HepG2 (cell line): ENCODE measurements at regions not wholly inside any gene's neighbourhood (a gene's known extent, or its start where the extent isn't known, plus 50 kb on each side); places are given as distances from the start of the nearest gene placed in this dataset.

Experiments
- ATAC-seq: fragments of 200-7000 bp; cut with Tn5 transposase; 3 replicates; pipeline ENCODE4 v1.9.1; 2020; ENCODE audit warnings: mild to moderate bottlenecking, moderate library complexity
- BruUV-seq: library from RNA; stranded (reverse); fragments of 400-500 nt; replicated peaks from 2 replicates; lab custom pipeline; 2021; lab: Mats Ljungman, UMichigan
- CTCF ChIA-PET: fragments of 300-600 bp; formaldehyde crosslinking; extraction: SDS; loops from one replicate; lab custom pipeline; 2021; ENCODE audit warnings: low total read pairs, inconsistent platforms, low intra/inter-chr PET ratio; lab: Yijun Ruan, JAX
- POLR2A ChIA-PET: fragments of 350-600 bp; sonication (Branson Sonifier 250); formaldehyde crosslinking; loops from one replicate; lab custom pipeline; 2020; ENCODE audit warnings: antibody characterized with exemption, inconsistent platforms; lab: Yijun Ruan, JAX
- DNase-seq: peaks from one replicate; pipeline ENCODE4 v3.0.0-alpha.2; 2015; ENCODE audit warnings: low spot score
- FAIRE-seq: peaks from 3 replicates; lab custom pipeline; 2011; peaks lifted over from hg19 to GRCh38; lab: Jason Lieb, UNC
- H2AFZ ChIP-seq: one replicate; pipeline ENCODE4 v1.6.1; 2011; ENCODE audit warnings: low read length, inconsistent platforms
- H3K27ac ChIP-seq: fragments of 300-600 bp; 3 replicates; pipeline ENCODE4 v1.8.0; 2011; ENCODE audit warnings: mixed run types, mild to moderate bottlenecking, mixed read lengths, low read length, inconsistent platforms; ENCODE audit not compliant: insufficient read depth; ENCODE audit errors: extremely low read length
- H3K27me3 ChIP-seq, 2 experiments: fragments of 200-600 bp in 1 of 2; 2 replicates in 1 of 2; 3 replicates in 1 of 2; pipeline versions ENCODE4 v1.6.0 to v1.8.0; 2011; ENCODE audit warnings: low read length in 2 of 2, mild to moderate bottlenecking in 2 of 2, moderate library complexity in 2 of 2, inconsistent platforms in 1 of 2; ENCODE audit not compliant: insufficient read depth in 2 of 2, control insufficient read depth in 1 of 2
- H3K36me3 ChIP-seq, 2 experiments: fragments of 200-600 bp in 1 of 2; replicated peaks in 1 of 2; 2 replicates in 1 of 2; 3 replicates in 1 of 2; pipeline versions ENCODE4 v1.5.1 to v1.8.0; 2011; ENCODE audit warnings: low read length in 2 of 2, inconsistent platforms in 1 of 2; ENCODE audit not compliant: insufficient read depth in 2 of 2, control insufficient read depth in 1 of 2
- H3K4me1 ChIP-seq: 2 replicates; pipeline ENCODE4 v1.5.1; 2012; ENCODE audit warnings: low read length, inconsistent platforms; ENCODE audit not compliant: insufficient read depth
- H3K4me2 ChIP-seq: 2 replicates; pipeline ENCODE4 v1.6.0; 2011; ENCODE audit warnings: low read depth, low read length, inconsistent platforms
- H3K4me3 ChIP-seq, 3 experiments: fragments of 200-600 bp in 1 of 3; sonication (generic), shearing (Covaris generic) in 1 of 3; replicated peaks in 1 of 3; 2 replicates each; pipeline ENCODE4 v1.5.1; 2011 to 2016; ENCODE audit warnings: low read length in 3 of 3, inconsistent platforms in 2 of 3, low read depth in 2 of 3, mild to moderate bottlenecking in 2 of 3, control low read depth in 1 of 3, mixed read lengths in 1 of 3; ENCODE audit not compliant: insufficient read depth in 1 of 3
- H3K79me2 ChIP-seq: one replicate; pipeline ENCODE4 v1.6.1; 2011; ENCODE audit warnings: low read length, inconsistent platforms; ENCODE audit not compliant: insufficient read depth
- H3K9ac ChIP-seq: 2 replicates; pipeline ENCODE4 v1.6.0; 2011; ENCODE audit warnings: mild to moderate bottlenecking, low read depth, low read length, inconsistent platforms; ENCODE audit not compliant: insufficient read depth
- H3K9me3 ChIP-seq: 2 replicates; pipeline ENCODE4 v1.5.1; 2012; ENCODE audit warnings: mild to moderate bottlenecking, low read length
- H4K20me1 ChIP-seq: 2 replicates; pipeline ENCODE4 v1.6.0; 2011; ENCODE audit warnings: inconsistent platforms, mild to moderate bottlenecking, low read length, moderate library complexity; ENCODE audit not compliant: insufficient read depth
- GPN1 ChIP-seq: sonication (generic); formaldehyde crosslinking; IDR thresholded peaks from 2 replicates; pipeline ENCODE4 v1.5.1; 2020; ENCODE audit warnings: missing genetic modification reagents, borderline replicate concordance
- GRHL1 ChIP-seq: sonication (generic); formaldehyde crosslinking; conservative IDR thresholded peaks from 2 replicates; pipeline ENCODE4 v1.8.0; 2022; ENCODE audit warnings: missing genetic modification reagents
- HIC2 ChIP-seq: sonication (generic); formaldehyde crosslinking; IDR thresholded peaks from 2 replicates; pipeline ENCODE4 v1.9.0; 2022; ENCODE audit warnings: low read depth, missing genetic modification reagents
- KDM5B ChIP-seq: sonication (generic); formaldehyde crosslinking; IDR thresholded peaks from 2 replicates; pipeline ENCODE4 v1.4.0; 2020; ENCODE audit warnings: missing genetic modification reagents, mild to moderate bottlenecking, borderline replicate concordance
- SETDB1 ChIP-seq: sonication (generic); formaldehyde crosslinking; IDR thresholded peaks from 2 replicates; pipeline ENCODE4 v1.5.1; 2020; ENCODE audit warnings: missing genetic modification reagents, mild to moderate bottlenecking, borderline replicate concordance
- TBX3 ChIP-seq: fragments of 450-650 bp; IDR thresholded peaks from 2 replicates; pipeline ENCODE4 v1.6.1; 2017; ENCODE audit warnings: antibody characterized with exemption, mild to moderate bottlenecking, inconsistent platforms, borderline replicate concordance
- TCF12 ChIP-seq, 2 experiments: fragments of 450-650 bp in 1 of 2; sonication (generic) in 1 of 2; formaldehyde crosslinking in 1 of 2; IDR thresholded peaks; 2 replicates each; pipeline versions ENCODE4 v1.6.1 to v1.8.0; 2017 to 2022; ENCODE audit warnings: antibody characterized with exemption in 1 of 2, mild to moderate bottlenecking in 1 of 2, missing genetic modification reagents in 1 of 2, moderate library complexity in 1 of 2
- ZNF160 ChIP-seq: sonication (generic); formaldehyde crosslinking; IDR thresholded peaks from 2 replicates; pipeline ENCODE4 v1.8.0; 2022; ENCODE audit warnings: mild to moderate bottlenecking, inconsistent platforms, missing genetic modification reagents
- ZNF589 ChIP-seq: sonication (generic); formaldehyde crosslinking; conservative IDR thresholded peaks from 2 replicates; pipeline ENCODE4 v1.8.0; 2022; ENCODE audit warnings: mild to moderate bottlenecking, moderate library complexity, missing genetic modification reagents
- ZNF703 ChIP-seq: sonication (generic); formaldehyde crosslinking; IDR thresholded peaks from 2 replicates; pipeline ENCODE4 v1.5.1; 2020; ENCODE audit warnings: missing genetic modification reagents, mild to moderate bottlenecking, moderate library complexity, borderline replicate concordance
- ZSCAN21 ChIP-seq: sonication (generic); formaldehyde crosslinking; IDR thresholded peaks from 2 replicates; pipeline ENCODE4 v1.8.0; 2022; ENCODE audit warnings: mild to moderate bottlenecking, missing genetic modification reagents, moderate library complexity, borderline replicate concordance
- WGBS: methylation state at CpG from one replicate; pipeline ENCODE4 v1.1.6; 2017; ENCODE audit warnings: low lambda C conversion rate; 5-methylcytosine and 5-hydroxymethylcytosine counted together
- in situ Hi-C: cut with HindIII; loops from 2 replicates; pipeline ENCODE4 v1.10.0; 2017; ENCODE audit warnings: low pct_unique_long_range_greater_than_20kb; ENCODE audit not compliant: extremely low pct_ligation_motif_present
- intact Hi-C: fragments of 100-400 bp; cut with micrococcal nuclease; formaldehyde crosslinking; loops from one replicate; pipeline ENCODE4 v1.10.0; 2022; ENCODE audit not compliant: unreplicated experiment
- TF ChIP-seq, protein P1 (sequence below): sonication (generic); formaldehyde crosslinking; IDR thresholded peaks from 2 replicates; pipeline ENCODE4 v1.5.0; 2020; ENCODE audit warnings: mild to moderate bottlenecking, missing genetic modification reagents, borderline replicate concordance

DNA sequence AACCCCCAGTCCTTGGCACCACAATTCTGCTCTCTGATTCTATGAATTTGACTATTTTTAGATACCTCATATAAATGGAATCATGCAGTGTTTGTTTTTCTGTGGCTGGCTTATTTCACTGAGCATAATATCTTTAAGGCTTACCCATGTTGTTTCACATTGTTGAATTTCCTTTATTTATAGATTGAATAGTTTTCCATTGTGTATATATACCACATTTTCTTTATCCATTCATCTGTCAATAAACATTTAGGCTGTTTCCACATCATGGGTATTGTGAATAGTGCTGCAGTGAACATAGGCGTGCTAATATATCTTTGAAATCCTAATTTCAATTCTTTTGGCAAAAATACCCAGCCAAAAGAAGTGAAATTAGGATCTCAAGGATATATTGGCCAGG is 126.7 kb upstream of the SLC38A2 start:
- Histone ChIP-seq H3K27me3 (no peaks in the 10 kb centered on the region), H3K27ac (no peak overlapping the region), H3K9me3 (peaks cover 11% of the 10 kb centered on the region), H2AFZ (no peak overlapping the region), H4K20me1 (no peaks in the 10 kb centered on the region), H3K4me3 (no peak overlapping the region), H3K36me3 (no peaks in the 10 kb centered on the region), H3K9ac (no peak overlapping the region), H3K4me1 (peaks cover 20% of the 10 kb centered on the region), H3K4me2 (no peak overlapping the region), H3K79me2 (no peaks in the 10 kb centered on the region)
- DNase-seq (no peak), ATAC-seq (no peak), FAIRE-seq (no peak)
- no TSS peak for BruUV-seq
- WGBS, result 100% methylated on average over 1 of the region's 1 CpG
- POLR2A ChIA-PET, result interaction anchor here (1.1 kb wide), 1 partner anchor 15 kb away, joined by 3 read pairs; no protein-coding TSS in a partner anchor
- intact Hi-C loops (loop anchor here (10.0 kb wide), 1 partner anchor 436 kb away; no protein-coding TSS in a partner anchor), in situ Hi-C loops (no loop called here)
- CTCF ChIA-PET, result no interaction called here
- TF ChIP-seq, protein P1, sequence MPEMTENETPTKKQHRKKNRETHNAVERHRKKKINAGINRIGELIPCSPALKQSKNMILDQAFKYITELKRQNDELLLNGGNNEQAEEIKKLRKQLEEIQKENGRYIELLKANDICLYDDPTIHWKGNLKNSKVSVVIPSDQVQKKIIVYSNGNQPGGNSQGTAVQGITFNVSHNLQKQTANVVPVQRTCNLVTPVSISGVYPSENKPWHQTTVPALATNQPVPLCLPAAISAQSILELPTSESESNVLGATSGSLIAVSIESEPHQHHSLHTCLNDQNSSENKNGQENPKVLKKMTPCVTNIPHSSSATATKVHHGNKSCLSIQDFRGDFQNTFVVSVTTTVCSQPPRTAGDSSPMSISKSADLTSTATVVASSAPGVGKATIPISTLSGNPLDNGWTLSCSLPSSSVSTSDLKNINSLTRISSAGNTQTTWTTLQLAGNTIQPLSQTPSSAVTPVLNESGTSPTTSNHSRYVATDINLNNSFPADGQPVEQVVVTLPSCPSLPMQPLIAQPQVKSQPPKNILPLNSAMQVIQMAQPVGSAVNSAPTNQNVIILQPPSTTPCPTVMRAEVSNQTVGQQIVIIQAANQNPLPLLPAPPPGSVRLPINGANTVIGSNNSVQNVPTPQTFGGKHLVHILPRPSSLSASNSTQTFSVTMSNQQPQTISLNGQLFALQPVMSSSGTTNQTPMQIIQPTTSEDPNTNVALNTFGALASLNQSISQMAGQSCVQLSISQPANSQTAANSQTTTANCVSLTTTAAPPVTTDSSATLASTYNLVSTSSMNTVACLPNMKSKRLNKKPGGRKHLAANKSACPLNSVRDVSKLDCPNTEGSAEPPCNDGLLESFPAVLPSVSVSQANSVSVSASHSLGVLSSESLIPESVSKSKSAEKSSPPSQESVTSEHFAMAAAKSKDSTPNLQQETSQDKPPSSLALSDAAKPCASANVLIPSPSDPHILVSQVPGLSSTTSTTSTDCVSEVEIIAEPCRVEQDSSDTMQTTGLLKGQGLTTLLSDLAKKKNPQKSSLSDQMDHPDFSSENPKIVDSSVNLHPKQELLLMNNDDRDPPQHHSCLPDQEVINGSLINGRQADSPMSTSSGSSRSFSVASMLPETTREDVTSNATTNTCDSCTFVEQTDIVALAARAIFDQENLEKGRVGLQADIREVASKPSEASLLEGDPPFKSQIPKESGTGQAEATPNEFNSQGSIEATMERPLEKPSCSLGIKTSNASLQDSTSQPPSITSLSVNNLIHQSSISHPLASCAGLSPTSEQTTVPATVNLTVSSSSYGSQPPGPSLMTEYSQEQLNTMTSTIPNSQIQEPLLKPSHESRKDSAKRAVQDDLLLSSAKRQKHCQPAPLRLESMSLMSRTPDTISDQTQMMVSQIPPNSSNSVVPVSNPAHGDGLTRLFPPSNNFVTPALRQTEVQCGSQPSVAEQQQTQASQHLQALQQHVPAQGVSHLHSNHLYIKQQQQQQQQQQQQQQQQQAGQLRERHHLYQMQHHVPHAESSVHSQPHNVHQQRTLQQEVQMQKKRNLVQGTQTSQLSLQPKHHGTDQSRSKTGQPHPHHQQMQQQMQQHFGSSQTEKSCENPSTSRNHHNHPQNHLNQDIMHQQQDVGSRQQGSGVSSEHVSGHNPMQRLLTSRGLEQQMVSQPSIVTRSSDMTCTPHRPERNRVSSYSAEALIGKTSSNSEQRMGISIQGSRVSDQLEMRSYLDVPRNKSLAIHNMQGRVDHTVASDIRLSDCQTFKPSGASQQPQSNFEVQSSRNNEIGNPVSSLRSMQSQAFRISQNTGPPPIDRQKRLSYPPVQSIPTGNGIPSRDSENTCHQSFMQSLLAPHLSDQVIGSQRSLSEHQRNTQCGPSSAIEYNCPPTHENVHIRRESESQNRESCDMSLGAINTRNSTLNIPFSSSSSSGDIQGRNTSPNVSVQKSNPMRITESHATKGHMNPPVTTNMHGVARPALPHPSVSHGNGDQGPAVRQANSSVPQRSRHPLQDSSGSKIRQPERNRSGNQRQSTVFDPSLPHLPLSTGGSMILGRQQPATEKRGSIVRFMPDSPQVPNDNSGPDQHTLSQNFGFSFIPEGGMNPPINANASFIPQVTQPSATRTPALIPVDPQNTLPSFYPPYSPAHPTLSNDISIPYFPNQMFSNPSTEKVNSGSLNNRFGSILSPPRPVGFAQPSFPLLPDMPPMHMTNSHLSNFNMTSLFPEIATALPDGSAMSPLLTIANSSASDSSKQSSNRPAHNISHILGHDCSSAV (CRISPR knock-in tag), result no peak
- no peak for TF ChIP-seq ZSCAN21 (CRISPR knock-in tag)
- no peak for TF ChIP-seq TBX3
- no peak for TF ChIP-seq ZNF160 (CRISPR knock-in tag)
- TF ChIP-seq HIC2 (CRISPR knock-in tag), result no peak
- no peak for TF ChIP-seq ZNF589 (CRISPR knock-in tag)
- no peak for TF ChIP-seq GRHL1 (CRISPR knock-in tag)
- no peak for TF ChIP-seq ZNF703 (CRISPR knock-in tag)
- TF ChIP-seq SETDB1 (CRISPR knock-in tag), result no peak
- TF ChIP-seq TCF12 (IDR thresholded peaks at IDR 0.05), result no peak
- no peak for TF ChIP-seq TCF12 (CRISPR knock-in tag; IDR thresholded peaks at IDR 0.05)
- TF ChIP-seq GPN1 (CRISPR knock-in tag), result no peak
- TF ChIP-seq KDM5B (CRISPR knock-in tag), result no peak
